Inferior parietal cortex (tissue), 1 donor: ENCODE measurements at regions not wholly inside any gene's neighbourhood (a gene's known extent, or its start where the extent isn't known, plus 50 kb on each side); places are given as distances from the start of the nearest gene placed in this dataset.
"Not testable (repeated sequence)": the region's sequence is repeated elsewhere in the genome, so short reads cannot be mapped to it uniquely, and the experiment has no call there.

Source experiments
- DNase-seq: peaks from one replicate; pipeline ENCODE4 v3.0.0-alpha.2; 2016; ENCODE audit errors: extremely low spot score

GRCh38 chr4:118410138-118410537 lies 57.3 kb upstream of the PRSS12 start:
- DNase-seq, result no peak

- no peak for DNase-seq
These were observed 64.5 kb upstream of the PRSS12 start for GRCh38 chr4:118417325-118417724.

DNA sequence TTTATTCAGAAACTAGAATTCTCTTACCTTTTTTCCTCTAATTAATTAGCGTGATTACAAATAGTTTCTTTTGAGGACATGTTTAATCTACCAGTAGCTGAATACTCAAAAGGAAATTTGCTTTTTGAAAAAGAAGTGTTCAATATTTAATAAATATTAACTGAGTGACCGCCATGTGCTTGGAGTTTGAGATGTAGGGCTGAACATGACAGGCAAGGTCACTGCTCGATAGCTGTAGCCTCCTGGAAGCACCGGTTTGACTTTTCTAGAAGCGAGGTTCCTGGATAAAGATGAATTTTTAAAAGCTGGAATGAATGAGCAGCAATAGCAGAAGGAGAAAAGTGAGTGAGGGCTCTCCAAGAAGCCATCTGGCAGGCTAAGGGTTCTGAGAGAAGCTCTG lies 65.0 kb upstream of the PRSS12 start:
- not testable (repeated sequence) for DNase-seq

DNA sequence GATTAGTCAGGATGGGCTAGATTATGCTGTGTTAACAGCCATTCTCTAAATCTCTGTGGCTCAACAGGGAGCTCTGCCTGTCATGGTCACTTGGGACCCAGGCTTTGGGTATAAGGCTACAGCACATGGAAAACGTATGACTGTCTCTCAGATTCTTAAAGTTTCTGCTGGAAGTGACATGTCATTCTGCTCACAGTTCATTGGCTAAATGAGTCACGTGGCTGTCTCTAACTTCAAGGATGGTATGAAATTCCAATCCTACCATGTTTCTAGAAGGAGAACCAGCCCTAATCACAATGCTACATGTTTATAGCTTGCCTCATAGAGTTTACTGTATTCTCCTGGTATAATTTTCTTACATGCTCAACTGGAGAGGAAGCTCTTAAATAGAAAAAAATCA lies 65.6 kb upstream of the PRSS12 start:
- not testable (repeated sequence) for DNase-seq

GRCh38 chr4:118419626-118420025 lies 66.8 kb upstream of the PRSS12 start:
- DNase-seq, result not testable (repeated sequence)

- DNase-seq, result not testable (repeated sequence)
These were observed 71.3 kb upstream of the PRSS12 start for GRCh38 chr4:118424062-118424461.

DNA sequence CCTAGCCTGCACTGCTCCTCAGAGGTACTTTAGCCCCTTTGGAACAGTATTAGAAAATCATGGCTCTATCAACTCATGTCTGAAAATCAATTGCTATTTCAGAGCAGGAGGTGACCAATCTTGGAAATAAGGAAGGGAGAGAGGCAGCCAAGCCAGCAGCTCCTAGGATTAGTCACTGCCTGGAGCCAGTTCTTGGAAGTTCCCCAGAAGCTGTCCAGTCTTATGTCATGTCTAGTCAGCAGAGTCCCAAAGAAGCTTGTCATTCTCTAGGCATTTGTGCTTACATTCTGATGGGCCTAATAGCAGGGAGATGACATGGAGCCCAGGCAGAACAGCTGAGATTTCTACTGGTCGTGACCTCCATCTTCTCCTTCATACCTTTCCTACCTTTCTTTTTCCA lies 76.1 kb upstream of the PRSS12 start:
- DNase-seq, result not testable (repeated sequence)

- not testable (repeated sequence) for DNase-seq
These were observed 79.6 kb upstream of the PRSS12 start for GRCh38 chr4:118432359-118432758.

- DNase-seq, result not testable (repeated sequence)
These were observed 81.0 kb upstream of the PRSS12 start for GRCh38 chr4:118433612-118434375.

DNA sequence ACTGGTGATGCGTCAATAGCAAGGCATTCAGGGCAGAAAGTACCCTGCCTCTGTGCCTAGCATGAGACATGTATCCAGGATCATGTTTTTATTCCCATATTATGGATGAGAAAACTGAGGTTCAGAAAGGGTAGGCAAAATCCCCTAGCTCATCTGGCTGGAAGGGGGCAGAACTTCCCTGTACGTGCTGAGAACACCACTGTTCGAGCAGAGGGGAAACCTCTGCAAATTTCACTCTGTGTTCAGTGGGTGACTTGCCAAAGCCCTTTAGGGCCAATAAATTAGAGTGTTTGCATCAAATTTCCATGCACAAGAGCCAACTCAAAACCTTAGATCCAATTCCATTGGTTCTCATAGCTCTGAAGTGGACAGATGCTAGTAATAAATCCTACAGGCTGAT lies 82.6 kb upstream of the PRSS12 start:
- not testable (repeated sequence) for DNase-seq

GRCh38 chr4:118442115-118442837 lies 89.5 kb upstream of the PRSS12 start:
- DNase-seq, result not testable (repeated sequence)

GRCh38 chr4:118447397-118447796 lies 94.6 kb upstream of the PRSS12 start:
- DNase-seq, result not testable (repeated sequence)

DNA sequence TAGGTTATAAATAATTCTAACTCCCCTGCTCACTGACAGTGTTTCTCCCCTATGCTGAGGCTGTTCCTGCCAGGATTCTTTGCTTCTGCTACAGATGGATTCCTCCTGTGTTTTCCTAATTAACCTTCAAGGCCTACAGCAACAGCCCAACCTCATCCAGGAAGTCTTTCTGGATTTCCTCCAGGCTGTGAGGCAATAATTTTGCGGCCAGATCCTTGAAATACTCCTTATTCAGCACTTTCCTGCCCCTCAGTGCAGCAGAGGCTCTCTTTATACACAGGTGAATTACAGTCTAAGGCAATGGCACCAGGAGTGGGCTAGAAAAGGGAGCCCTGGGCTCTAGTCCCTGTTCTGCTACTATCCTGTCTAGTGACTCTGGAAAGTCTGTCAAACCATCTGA lies 102.1 kb upstream of the PRSS12 start:
- DNase-seq, result not testable (repeated sequence)

GRCh38 chr4:118461435-118461834 lies 108.6 kb upstream of the PRSS12 start:
- not testable (repeated sequence) for DNase-seq

GRCh38 chr4:118465831-118466230 lies 113.0 kb upstream of the PRSS12 start:
- not testable (repeated sequence) for DNase-seq

DNA sequence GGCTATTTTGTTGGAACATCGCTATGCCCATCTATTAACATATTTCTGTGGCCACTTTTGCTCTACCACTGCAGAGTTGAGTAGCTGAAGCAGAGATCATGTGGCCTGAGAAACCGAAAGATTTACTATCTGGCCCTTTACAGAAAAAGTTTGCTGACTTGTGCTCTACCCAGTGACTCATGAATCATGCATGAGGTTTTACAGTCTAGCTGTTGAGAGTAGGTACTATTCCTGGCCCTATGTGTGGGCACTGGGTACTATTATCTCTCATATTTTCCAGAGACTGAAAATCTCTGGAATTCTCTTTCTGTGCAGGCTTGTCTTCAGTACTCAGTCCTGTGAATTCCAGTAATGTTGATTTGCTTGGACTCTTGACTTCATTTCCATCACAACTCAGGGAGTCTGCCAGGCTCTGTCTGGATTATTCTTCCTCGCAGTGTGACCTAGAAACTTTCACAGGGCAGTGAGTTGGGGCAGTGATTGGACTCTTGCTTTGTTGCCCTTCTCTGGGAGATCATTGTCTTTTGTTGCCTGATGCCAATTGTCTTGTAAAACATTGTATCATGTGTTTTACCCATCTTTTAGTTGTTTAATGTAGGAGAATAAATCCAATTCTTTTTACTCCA lies 121.3 kb upstream of the PRSS12 start:
- not testable (repeated sequence) for DNase-seq

- DNase-seq, result not testable (repeated sequence)
These were observed 122.0 kb upstream of the PRSS12 start for GRCh38 chr4:118474771-118475170.

DNA sequence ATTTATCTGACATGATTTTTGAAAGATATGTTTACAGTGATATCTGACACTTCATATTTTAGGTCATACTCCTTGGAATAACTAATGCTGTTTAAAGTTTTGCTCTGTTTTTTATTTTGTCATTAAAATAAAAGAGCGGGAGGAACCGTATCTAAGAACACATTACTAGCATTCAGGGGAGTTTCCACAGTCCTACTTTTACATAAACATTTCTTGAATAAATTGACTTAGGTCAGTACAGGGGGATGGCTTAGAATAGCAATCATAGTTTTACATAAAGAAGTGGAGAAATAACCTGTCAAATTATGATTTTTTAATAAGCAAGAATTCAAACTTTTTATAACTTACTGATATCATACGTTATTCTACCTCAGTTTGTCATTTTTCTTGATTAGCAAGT lies 123.1 kb upstream of the PRSS12 start:
- not testable (repeated sequence) for DNase-seq

DNA sequence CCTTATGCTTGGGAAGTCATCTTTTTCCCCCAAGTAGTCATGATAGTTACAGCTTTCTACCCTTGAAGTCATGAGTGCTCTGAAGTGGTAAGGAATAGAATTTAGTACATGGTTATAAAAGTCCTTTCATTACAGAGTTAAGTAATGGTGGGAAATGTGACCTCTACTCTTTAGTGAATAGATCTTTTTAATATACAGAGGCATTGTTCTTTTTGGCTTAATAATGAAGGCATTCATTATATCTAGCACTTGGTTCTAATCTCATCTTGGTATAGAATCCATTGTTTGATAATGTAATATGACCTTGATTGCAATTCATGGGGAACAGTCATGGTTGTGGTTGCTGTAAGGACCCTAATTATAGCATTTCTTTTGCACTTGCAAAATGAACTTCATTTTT lies 125.0 kb upstream of the PRSS12 start:
- not testable (repeated sequence) for DNase-seq

DNA sequence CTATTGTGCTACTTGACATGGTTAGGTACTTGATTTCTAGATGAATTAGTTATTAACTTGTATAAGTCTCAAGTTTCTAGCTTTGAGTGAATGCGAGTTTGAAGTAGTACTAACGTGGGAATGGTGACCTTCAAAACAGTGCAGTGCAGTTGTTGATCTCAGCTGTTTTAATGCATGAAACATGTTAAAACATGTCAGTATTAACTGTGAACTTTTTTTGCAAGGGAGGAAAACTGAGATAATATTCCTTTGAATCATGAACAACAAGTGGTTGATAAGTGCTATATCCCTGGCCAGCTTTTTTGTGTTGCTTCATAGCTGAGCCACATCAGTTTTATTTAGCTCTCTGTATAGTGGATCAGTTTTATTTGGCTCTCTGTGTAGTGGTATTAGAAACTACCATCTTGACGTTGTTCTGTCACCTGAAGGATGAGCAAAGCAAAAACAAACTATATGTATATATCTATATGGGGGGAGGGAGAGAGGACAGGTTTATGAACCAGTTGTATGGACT lies 133.1 kb upstream of the PRSS12 start:
- not testable (repeated sequence) for DNase-seq

- DNase-seq, result not testable (repeated sequence)
These were observed 140.2 kb upstream of the PRSS12 start for GRCh38 chr4:118492963-118493362.

- not testable (repeated sequence) for DNase-seq
These were observed 141.6 kb upstream of the PRSS12 start for GRCh38 chr4:118494437-118494836.
